Left kidney (tissue), 1 donor: ENCODE measurements at regions not wholly inside any gene's neighbourhood (a gene's known extent, or its start where the extent isn't known, plus 50 kb on each side); places are given as distances from the start of the nearest gene placed in this dataset.

Source experiments
- DNase-seq: peaks from one replicate; pipeline ENCODE4 v3.0.0-alpha.2; 2013

DNA sequence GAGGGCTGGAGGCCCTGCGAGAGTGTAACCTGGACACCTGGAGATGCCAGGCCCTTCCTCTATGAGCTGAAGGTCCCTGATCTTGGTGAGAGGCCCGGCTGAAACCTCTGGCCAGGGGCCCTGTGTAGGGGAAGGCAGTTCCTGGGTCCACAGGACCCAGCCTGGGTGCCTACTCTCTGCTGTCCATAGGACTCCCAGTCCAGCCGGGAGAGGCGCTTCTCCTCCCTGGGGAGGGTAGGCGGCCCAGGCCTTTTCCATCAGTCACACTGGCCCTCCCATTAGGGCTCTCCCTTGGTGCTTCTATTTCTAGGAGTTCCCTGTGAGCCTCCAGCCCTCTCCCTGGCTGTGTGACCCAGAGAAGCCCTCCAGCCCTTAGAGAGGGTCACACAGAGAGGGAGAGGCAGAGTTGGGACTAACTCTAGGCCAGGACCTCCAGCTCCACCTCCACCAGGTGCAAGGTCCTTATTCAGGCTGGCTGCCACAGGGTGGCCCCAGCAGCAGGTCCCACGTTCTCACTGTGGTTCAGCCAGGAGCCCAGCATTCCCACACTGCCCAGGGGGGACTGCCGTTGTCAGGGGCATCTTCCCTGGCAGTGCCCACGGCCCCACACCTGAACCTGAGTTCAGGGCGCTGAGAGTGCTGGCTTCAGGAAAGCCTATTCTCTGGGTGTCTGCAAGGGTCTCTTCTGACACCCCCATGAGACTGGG lies 146.8 kb downstream of the SMAD6 start:
- no peak for DNase-seq

DNA sequence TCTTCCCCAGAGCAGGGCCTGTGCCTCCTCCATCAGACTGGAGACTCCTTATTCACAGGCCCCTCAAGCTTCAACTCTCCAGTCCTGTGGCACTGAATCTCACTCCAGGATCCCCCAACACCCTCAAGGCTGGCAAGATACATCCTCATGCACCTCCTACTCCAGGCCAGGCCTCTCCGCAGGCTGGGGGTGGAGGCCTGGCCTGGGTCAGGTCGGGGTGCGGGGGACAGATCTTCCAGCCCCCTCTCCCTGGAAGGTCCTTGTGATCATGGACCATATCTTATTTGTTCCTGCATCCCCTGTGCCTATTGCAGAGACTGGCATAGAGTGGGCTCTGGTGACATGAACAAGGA lies 147.3 kb downstream of the SMAD6 start:
- no peak for DNase-seq

DNA sequence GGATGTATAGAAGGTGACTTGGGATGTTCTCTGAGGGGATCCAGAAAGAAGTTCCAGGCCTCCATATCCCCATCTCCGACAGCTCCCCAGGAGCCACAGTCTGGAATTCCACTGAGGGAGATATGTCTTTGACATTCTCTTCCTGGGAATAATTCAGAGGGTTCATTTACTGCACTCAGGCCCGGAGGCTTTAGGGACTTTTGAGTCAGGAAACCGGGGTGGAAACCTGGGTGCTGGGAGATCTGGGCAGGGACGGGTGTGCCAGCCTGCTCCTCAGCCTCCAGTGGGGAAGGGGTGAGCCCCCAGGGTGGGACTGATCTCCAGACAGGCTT lies 147.7 kb downstream of the SMAD6 start:
- DNase-seq: no peak

DNA sequence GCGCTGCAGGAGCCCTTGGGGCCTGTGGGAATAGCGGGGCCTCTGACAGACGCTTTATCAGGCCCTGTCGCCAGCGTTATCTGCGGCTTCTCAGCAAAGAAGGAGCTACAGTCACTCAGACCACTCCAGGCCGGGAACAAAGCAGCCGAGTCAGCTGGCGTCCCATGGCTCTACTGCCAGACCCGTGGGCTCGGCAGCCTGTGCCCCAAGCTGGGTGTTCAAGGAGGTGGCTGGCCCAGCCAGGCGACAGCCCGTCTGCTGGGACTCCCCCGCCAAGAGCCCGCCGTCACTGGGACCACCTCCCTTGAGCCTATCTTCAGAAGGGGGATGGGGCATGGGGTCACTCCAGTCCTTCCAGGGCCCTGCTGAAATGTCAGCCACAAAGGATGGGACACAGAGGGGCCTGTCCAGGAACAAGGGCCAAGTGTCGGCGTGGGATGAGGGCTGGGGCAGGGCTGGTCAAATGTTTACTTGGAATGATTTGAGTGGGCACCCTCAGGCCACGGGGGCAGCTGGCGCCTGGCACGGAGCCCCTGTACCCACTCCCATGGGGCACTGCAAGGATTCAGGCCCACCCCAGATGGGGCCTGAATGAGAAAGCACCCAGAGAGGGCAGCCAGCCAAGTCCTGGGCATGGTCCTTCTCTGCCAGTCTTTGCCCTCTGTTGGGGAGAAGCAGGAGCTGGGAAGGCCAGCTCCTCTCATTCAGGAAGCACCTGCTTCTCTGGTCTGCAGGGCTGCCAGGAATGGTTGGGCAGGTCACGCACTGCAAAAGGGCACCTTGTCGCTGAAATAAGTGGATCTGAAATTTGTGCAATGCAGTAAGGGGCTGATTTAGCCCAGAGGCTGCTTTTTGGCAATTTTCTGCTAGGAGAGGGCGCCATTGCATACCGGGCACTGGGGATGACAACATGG lies 148.3 kb downstream of the SMAD6 start:
- no peak for DNase-seq

DNA sequence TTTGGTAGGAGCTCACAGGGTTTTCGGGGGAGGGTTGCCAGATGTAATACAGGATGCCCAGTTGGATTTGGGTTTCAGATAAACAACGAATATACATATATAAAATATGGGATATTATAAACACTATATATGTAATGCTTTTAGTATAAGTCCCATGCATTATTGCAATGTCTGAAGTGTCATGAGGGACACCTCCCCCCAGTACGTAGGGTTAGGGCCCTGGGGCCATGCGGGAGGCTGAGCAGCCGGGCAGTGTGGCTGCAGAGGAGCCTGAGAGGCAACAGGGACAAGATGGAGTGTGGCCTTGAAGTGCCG lies 148.9 kb downstream of the SMAD6 start:
- no peak for DNase-seq

DNA sequence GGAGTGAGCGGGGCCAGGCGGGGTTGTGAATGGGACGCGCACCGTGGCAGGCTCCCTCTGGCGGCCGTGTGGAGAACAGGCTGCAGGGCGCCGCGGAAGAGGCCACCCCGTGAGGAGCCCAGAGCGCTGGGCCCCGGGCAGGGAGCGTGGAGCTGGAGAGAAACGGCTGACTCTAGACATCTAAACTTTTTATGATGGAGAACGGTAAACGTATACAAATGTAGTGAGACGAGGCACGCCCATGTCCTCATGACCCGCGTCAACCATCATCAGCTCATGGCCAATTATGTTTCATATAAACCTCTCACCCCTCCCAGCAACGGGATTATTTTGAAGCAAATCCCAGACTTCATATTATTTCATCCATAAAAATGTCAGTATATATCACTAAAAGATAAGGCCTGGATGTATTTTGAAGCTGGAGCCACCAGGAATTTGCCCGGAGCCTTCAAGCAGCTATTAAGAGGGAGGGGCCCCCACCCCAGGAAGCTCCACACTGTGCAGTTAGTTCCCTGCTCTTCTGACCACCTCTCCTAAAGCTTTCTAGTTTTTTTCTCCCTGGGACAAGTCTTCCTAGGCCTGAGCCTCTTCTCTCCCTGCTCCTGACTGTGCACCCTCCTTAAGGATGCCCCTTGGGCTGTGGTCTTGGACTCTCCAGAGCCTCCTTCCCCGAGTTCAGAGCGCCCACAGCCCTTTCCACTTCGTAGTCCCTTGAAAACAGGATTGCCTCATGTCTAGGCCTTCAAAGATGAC lies 149.5 kb downstream of the SMAD6 start:
- DNase-seq: peak; percentile 86

DNA sequence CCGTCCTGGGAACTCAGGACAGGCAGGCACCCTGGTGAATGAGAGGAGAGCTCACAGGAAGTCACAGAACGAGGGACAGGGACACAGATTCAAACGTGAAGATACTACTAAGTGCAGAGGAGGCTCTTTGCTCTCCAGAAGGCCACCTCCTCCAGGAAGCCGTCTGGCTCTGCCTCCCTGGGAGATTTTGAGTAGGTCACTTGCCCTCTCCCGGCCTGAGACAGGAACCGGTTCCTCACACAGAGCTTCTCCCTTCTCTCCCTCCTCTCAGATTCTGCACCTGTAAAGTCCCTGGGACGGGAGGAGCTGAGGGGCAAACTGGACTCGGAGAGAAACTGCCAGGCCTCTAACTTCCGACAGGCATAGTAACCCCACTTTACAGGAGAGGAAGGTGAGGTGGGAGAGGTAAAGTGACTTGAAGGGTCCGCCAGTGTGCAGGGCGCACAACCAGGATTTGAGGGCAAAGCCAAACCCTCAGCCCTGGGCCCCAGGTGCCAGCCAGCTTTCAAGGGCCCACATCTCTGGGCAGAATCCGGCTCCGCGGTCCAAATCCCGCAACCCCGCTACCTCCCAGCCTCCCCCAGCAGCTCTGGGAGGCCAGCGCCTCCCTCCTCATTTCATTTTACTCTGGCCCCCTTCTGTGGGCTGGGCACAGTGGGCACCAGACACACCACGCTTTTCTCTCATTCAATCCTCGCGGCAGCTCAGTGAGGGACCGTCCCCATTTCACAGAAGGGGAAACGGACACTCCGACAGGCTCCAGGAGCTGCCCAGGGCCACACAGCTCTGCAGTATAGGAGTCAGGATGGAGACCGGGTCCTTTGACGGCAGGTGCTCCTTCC lies 150.2 kb downstream of the SMAD6 start:
- DNase-seq: no peak

DNA sequence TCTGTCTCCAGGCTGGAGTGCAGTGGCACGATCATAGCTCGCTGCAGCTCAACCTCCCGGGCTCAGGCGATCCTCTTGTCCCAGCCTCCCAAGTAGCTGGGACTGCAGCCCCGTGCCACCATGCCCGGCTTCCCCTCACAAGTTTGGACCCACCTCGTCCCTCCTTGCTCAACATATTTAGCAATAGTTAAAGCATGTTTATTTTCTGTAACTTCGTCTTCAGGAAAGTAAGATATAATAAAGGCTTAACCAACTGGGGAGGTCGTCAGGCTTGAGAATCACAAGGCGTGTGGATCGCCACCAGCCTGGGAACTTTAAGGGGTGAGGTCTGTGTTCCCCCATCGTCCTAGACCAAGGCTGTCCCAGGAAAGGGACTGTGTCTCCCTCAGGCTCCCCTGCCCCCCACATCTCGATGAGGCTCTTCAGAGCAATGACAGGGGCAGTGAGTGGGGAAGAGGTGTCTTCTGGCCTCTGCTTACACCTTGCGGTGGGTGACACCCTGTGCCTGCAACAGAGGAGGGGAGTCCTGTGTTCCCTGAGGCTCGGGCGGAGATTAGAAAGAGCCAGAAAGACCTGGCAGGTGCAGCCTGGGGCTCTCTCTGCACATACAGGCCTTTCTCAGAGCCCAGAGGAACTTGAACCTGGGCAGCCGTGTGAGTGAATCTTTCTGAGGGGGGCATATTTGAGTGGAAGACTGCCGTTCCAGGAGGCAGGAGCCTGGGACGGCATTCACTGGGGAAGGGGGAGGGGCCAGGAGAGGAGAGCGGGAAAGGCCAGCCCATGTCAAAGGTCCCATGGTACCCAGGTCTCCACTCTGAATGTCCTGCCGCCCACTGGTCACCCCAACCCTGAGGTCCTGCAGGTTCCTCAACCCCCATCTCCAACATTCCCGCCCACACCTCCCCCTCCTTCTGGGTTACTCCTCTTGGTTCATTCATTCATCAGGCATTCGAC lies 152.3 kb downstream of the SMAD6 start:
- DNase-seq: no peak

DNA sequence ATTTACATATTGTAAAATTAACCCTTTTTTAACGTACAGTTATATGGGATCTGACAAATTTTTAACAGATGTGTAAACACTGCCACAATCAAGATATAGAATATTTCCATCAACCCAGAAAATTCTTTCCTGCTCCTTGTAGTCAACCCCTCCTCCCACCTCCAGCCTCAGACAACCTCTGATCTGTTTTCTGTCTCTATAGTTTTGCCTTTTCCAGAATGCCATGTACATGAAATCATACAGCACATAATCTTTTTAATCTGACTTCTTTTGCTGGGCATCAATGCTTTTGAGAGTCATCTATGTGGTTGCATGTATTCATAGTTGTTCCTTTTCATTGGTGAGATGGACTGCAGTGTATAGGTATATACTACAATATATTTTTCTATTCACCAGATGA lies 153.0 kb downstream of the SMAD6 start:
- DNase-seq: no peak

DNA sequence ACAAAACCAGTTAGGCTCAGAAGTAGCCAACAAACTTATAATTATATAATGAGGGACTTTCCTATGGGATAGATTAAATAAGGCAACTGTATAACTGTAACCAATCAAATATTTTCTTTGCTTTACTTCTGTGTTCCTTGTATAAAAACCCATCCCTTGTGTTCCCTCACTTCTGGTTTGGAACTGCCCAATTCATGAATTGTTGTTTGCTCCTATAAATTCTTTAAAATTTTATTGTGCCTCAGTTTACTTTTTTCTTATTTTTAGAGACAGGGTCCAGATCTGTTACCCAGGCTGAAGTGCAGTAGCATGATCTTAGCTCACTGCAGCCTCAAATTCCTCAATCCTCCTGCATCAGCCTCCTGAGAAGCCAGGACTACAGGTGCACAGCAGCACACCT lies 155.7 kb downstream of the SMAD6 start:
- no peak for DNase-seq

DNA sequence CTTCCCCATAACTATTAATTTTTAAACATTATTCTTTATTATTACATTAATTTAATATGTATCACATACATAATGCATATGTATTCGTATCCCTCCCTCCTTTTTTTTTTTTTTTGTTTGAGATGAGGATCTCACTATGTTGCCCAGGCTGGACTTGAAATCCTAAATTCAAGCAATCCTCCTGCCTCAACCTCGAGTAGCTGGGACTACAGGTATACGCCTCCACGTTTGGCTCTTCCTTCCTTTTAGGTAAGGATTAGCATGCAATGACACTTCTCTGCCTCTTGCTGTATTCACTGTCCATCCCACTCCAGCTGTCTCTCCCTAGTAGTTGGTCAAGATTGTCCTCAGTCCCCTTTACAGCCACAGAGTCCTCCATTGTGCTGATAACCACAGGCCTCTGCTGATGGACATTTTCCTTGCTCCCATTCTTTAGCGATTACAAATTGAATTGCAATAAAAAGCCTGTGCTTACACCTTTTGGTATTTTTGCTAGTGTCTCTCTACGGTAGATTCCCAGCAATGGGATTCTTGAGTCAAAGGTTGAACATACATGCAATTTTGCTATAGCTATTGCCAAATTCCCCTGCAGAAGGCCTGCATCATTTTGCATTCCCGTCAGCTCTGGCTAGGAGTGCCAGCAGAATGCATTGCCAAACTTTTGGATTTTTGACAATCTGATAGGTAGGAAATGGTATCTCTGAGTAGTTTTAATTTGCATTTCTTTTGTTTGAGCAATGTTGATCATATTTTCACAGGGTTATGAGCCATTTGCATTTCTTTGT lies 156.6 kb downstream of the SMAD6 start:
- no peak for DNase-seq

DNA sequence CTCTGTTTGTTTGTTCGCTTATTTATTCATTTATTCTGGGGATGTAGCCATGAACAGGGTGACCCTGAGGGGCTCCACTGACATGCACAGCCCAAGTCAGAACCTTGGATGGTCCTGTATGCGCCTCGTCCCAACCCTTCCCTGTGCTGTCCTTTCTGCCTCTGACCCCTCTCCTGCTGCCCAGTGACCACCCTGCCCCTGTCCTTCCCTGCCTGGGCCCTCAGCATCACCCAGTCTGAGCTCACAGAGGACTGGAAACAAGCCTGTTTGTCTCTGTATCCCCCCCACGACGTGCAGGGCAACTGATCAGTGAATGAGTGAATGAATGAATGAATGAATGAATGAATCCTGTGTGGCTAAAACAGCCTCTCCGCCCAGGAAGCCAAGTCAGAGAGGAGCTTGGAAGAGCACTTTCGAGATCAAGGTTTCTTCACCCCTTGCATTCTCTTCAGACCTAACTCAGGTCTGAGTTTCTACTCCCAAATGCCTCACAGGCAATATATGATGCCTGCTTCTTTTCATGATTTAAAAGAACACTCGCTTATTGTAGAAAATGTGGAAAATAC lies 157.7 kb downstream of the SMAD6 start:
- DNase-seq: no peak

DNA sequence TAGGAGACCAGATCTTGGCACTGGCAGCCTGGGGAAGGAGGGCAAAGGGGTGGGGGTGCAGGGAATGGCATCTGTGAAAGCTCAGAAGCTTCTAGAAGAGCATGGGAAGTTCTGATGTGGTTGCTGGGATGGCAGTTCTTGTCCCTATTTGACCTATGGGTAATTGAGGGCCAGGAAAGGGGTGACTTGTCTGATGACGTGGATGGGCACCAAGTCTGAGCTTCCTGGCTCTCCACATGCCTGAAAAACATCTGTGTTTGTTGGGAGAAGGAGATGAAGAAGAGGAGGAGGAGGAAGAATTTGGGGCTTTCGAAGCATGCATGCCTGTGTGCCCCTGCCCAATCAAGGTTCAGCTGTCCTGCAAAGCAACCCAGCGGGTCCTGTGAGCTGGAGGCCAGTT lies 158.8 kb downstream of the SMAD6 start:
- no peak for DNase-seq

DNA sequence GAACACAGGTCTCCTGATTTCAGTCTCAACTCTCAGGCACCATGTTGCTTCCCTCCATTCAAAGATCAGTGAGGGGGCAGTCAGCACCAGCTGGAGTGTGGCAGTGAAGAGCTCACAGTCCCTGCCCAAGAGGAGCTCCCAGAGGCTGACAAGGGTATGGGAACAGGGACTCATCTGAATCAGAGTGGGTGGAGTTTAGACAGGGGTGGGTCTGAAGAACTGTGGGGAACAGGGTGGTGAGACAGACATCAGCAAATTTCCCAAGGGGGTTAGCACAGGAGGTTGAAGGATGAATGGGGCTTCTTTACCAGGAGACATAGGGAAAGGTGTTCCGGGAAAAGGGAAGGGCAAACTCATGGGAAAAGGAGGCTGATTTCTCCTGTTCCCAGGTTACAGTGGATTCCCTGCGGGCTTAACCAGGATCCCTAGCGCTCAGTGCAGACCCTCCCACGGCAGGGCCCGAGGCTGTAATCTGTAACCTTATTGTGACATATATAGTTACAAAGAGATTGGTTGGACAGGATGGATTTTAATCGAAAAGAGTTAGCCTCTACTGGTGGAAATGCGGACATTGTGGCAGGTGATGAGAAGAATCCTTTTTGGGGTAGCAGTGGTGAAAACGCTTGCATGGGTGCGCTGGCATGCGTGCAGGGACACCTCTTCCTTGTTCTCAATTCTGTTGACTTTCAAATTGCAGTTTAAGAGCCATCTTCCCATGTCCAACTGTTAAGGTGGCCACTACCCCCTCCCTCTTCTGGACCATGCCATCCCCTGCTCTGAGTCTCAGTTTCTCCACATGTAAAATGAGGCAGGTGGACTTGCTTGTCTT lies 160.3 kb downstream of the SMAD6 start:
- DNase-seq: no peak

DNA sequence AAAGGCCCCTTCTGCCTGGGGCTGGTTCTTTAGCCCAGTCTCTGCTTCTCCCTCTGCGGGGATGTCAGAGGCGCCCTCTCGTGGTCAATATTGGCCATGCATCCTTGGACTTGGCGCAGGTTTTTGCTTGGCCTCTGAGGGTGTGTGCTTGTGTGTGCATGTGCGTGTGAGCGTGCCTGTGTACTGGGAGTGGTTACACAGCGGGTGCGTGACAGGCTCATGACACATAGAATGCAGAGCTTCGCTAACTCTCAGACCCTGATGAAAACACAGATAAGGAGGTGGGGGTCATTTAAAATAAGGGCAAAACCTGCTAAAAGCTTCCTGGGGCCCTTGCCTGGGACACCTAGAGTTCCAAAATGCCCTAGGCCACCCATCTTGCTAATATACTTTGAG lies 160.9 kb downstream of the SMAD6 start:
- DNase-seq: peak; percentile 84

DNA sequence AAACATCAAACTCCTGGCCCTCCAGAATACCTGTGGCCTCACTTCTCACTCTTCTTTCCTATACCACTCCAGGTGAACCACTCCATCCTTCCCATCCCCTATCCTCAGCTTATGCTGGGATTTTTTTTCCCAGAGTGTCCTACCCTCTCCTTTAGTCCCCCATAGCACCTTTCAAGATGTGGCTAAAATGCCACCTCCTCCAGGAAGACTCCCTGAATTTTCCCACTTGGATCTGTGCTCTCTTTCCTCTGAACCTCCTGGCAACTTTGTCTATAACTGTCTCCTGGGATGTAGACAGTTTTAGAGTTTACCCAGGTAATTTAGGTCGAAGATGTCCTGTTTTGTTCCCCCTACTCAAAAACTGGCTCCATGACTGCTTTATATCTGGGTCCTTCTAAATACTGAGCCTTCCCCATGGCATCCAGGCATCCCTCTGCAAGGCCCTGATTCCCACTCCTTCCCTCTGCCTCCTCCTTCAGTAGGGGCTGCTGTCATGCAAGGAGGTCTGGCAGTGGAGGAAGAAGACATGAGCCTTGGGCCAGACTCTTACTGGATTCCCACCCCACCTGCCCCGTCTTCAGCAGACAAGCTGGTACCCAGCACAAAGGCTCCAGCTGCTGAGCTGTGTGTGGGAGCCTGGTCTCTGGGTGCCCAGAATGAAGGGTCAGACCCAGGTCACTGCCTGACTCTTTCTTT lies 161.5 kb downstream of the SMAD6 start:
- DNase-seq: no peak

DNA sequence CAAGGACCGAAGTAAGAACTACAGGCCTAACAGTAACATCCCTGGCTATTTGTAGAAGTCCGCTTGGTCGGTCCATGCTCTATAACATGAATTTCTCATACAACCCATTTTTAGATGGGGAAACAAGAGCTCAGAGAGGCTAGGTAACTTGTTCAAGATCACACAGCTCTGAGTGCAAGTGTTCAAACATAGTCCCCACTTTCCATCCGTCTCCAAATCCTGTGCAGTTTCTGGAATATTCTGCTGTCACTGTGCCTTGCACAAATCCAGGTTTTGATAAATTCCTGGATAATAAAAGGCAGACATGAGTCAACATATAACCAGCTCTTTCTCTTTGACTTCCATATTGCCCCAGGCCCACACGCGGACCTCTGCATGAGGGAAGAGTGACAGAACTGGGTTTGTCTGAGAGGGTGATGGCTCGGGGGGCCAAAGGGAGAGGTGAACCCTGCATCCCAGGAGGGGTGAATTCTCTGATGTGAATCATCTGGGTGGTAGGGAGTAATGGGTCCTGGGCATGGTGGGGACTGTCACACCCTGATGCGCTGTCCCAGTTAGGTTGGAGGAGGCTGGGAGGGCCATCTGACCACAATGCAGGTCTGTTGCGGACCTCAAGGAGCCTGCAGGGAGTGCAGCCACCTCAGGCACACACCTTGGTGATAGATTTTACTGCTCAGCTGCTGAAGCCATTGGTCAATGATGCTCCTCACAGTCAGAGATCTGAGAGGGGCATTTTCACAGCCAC lies 162.2 kb downstream of the SMAD6 start:
- no peak for DNase-seq

DNA sequence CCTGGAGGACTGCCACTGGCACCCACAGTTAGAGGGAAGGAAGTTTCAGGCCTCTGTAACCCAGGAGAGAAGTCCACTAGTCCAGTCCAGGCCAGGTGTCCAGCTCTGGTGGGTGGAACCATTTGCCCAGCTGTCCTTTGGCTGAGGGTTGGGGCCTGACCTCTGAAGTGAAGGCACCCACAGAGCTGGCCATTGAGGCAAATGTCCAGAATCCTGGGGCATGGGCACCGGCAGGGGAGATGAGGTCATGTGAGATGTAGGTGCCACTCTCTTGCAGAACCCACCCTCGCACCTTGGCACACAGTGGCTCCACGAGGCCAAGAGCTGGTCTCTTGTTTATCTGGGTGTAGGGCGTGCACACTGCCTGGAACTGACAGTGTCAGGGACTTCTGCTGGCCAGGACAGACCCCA lies 162.8 kb downstream of the SMAD6 start:
- DNase-seq: no peak
